NOMO-1 treated with dmso at 0.1 percent for 144 hours (cell line): ENCODE measurements at regions not wholly inside any gene's neighbourhood (a gene's known extent, or its start where the extent isn't known, plus 50 kb on each side); places are given as distances from the start of the nearest gene placed in this dataset.
A peak's percentile ranks its signal among the peaks of the same experiment; 100 is the strongest.

Source experiments
- DNase-seq: peaks from one replicate; lab custom pipeline; 2025; ENCODE audit not compliant: unreplicated experiment; lab: John Stamatoyannopoulos, UW

- DNase-seq = no peak
Observed at GRCh38 chrX:34873500-34874225, 68.9 kb upstream of the FAM47B start.

DNA sequence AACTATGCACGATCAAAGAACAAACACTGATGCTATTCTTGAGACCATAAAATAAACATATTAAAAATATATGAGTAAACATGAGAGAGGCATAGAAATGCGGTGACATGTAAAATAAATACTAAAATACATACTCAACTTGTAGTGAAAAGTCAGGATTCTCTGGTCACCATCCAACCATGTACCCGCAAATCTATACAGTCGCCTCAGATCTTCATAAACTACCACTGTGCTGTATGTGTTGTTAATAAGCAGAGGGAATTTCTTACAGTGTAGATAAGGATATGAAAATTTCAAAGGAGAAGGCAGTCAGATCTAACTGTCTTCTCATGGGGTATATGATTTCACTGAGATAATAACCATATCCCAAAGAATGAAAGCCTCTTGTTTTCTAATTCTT is 67.8 kb upstream of the FAM47B start:
- DNase-seq = no peak

GRCh38 chrX:34875204-34875603 is 67.4 kb upstream of the FAM47B start:
- no peak for DNase-seq

- DNase-seq = no peak
Observed at GRCh38 chrX:34877436-34877835, 65.2 kb upstream of the FAM47B start.

DNA sequence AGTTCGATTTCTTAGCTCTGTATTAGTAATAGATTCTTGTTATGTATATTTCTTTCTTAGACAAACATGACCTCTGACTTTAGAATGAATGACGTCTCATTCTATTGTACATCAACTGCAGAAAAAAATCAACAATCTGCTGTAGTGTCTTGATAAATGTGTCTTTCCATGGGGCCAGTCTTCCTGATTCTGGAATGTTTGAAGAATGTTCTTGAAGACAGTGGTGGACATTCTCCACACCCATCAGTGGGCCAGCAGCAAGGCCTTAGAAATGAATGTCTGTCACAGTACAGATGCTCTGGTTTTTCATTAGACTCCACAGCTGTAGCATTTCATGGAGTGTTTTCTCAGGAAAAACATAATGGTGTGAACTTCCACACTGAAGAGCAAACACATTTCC is 63.2 kb upstream of the FAM47B start:
- DNase-seq = no peak

- no peak for DNase-seq
Observed at GRCh38 chrX:34879886-34880285, 62.7 kb upstream of the FAM47B start.

GRCh38 chrX:34880656-34881055 is 61.9 kb upstream of the FAM47B start:
- no peak for DNase-seq

GRCh38 chrX:34881671-34882070 is 60.9 kb upstream of the FAM47B start:
- DNase-seq = no peak

GRCh38 chrX:34884817-34885216 is 57.8 kb upstream of the FAM47B start:
- DNase-seq = peak; percentile 6

DNA sequence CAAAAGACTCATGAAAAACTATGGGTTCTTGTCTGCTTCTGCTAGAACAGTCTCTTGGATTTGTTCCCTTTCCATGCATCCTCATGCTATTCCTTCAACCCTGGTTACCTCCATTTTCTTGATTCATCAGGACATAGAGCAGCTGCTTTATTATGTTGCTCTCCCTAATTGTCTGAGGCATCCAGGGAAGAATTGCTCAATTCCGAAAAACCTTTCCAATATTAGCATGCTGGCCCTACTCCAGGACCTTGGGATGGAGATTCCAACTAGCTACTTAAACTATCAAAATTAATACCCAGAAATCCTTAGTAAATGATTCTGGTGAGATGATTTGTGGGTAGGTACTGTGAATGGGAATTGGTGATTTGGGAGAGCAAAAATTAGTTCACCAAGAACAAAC is 56.6 kb upstream of the FAM47B start:
- no peak for DNase-seq

DNA sequence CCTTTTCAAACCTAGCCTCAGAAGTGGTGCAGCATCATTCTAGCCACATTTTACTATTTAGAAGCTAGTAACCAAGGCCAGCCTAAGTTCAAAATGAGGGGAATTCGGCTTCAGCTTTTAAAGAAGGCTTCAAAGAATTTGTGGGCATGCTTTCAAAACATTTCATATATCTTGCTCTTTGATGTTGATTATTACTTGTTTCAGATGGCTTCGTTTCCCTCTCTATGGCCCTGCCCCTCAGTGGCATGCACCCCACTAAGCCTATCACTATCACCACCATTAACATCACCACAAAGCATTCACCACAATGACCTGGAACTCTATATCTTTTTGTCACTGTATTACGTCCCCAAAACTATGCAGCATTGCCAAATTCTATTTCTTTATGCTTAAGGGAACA is 51.2 kb upstream of the FAM47B start:
- no peak for DNase-seq
